ENCODE measurements at regions not wholly inside any gene's neighbourhood (a gene's known extent, or its start where the extent isn't known, plus 50 kb on each side); places are given as distances from the start of the nearest gene placed in this dataset.
"Not testable (repeated sequence)": the region's sequence is repeated elsewhere in the genome, so short reads cannot be mapped to it uniquely, and the experiment has no call there.

GRCh38 chr4:43212576-43212975, 320.1 kb downstream of the GRXCR1 start:
- TF ChIP-seq CHD2 (IDR thresholded peaks at IDR 0.05; ENCODE audit: borderline replicate concordance, low read depth, low read length); POLR2AphosphoS5 (IDR thresholded peaks at IDR 0.05; ENCODE audit: low read length); ZNF274 (IDR thresholded peaks at IDR 0.05; ENCODE audit: insufficient read depth, insufficient read length); ZNF384 (IDR thresholded peaks at IDR 0.05; ENCODE audit: borderline replicate concordance, low read depth, low read length): not testable (repeated sequence)

Measured in GM12878 (cell line).